ENCODE measurements at regions not wholly inside any gene's neighbourhood (a gene's known extent, or its start where the extent isn't known, plus 50 kb on each side); places are given as distances from the start of the nearest gene placed in this dataset.
"Not testable (repeated sequence)": the region's sequence is repeated elsewhere in the genome, so short reads cannot be mapped to it uniquely, and the experiment has no call there.

DNA sequence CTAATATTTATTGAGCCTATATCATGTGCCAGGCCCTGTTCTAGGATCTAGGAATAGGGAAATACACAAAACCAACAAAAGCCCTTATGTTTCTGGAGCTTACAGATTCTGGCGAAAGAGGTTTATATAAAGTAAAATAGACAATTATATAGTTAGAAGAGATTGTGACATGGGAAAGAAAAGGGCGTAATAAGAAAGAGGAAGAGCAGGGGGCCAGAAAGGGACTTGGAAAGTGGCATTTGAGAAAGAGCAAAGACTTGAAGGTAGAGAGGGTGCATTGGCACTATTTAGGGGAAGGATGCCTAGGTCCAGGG, 322.5 kb upstream of the FAM78B start:
- DNase-seq (ENCODE audit: low read depth in 3 of 3, low spot score in 1 of 3): no peak

DNA sequence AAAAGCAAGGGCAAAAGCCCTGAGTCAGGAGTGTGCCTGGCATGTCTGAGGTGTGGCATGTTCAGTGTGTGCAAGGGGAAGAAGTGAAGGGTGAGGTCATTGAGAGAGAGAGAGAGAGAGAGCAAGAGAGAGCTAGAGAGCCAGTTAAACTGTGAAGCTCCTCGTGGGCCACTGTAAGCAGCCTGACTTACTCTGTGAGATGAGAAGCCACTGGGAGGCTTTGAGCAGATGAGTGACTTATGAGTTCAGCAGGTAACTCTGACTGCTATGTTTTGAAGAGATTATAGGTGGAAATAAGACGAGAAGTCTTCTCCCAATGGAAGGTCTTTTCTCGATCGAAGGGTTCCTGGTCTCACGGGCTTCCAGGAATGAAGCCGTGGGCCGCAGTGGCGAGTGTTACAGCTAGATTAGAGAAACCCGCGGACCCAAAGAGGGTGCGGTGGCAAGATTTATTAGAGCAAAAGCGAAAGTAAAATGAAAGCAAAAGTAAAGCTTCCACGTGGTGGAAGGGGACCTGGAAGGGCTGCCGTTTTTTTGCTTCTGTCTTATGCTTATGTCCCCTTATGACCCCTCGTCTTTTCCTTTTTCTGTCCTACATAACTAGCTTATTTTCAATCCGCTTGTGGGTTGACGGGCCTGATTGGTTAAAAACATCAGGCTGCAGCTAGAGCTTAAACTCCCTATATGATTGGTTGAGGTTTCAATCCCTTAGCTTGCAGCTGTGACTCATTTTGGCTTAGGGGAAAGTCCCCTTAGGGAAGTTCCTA, 323.1 kb upstream of the FAM78B start:
- DNase-seq (ENCODE audit: low read depth in 3 of 3, low spot score in 1 of 3): peak; percentile 5 to 31 (median 15)

DNA sequence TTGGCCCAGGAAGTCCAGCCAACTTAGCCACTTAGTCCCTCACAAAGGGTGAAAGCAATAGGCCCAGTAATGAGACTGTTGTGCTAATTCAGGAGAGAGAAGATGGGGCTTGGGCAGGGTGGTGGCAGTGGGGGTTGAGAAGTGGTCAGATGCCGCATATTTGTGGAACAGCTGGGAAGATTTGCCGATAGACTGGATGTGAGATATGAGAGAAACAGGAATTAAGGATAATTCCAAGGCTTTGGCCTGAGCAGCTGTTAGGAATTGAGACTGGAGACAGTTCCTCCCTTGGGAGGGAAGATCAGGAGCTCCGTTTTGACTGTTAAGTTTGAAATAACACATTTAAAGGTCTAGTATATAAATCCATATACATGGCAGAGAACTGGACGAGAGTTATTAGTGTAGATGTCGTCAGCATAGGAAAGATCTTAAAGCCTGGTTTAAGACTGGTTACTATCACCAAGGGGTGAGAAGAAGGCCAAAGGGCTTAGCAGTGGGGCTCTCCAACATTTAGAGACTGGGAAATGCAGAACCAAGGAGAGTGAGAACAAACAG, 323.7 kb upstream of the FAM78B start:
- no peak for DNase-seq (ENCODE audit: low read depth in 3 of 3, low spot score in 1 of 3)

DNA sequence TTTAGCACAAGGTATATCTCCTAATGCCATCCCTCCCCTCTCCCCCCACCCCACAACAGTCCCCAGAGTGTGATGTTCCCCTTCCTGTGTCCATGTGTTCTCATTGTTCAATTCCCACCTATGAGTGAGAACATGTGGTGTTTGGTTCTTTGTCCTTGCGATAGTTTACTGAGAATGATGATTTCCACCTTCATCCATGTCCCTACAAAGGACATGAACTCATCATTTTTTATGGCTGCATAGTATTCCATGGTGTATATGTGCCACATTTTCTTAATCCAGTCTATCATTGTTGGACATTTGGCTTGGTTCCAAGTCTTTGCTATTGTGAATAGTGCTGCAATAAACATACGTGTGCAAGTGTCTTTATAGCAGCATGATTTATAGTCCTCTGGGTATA, 327.0 kb upstream of the FAM78B start:
- not testable (repeated sequence) for DNase-seq (ENCODE audit: low read depth in 3 of 3, low spot score in 1 of 3)

DNA sequence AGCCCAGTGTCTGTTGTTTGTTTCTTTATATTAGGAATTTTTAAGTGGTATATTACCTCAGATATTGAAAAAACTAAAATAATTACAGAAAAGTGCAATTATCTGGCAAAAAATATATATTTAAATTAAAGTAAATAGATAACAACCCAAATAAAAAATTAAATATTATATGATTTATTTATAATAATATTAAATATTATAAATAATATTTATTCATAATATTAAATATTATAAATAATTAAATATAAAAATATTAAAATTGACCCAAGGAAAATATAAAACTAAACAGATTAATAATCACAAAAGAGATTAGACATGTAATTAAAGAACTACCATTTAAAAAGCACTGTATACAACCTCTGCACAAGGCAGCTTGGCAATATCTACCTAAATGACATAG, 331.9 kb upstream of the POGK start:
- DNase-seq (ENCODE audit: low read depth in 3 of 3, low spot score in 1 of 3): no peak

DNA sequence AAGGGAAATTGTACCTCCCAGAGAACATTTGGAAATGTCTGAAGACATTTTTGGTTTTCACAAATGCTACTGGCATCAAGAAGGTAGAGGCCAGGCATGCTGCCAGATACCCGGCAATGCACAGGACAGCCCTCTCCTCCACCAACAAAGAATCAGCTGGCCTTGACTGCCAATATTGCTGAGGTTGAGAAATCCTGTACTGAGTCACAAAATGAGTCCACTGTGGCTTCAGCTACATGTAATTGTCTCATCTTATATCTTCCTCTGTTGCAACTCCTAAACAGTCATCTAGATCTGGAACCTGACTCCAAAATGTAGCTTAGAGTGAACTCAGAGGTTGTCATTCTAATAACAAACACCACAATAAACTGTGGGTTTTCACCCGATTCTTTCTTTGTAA, 327.5 kb upstream of the POGK start:
- no peak for DNase-seq (ENCODE audit: low read depth in 3 of 3, low spot score in 1 of 3)

DNA sequence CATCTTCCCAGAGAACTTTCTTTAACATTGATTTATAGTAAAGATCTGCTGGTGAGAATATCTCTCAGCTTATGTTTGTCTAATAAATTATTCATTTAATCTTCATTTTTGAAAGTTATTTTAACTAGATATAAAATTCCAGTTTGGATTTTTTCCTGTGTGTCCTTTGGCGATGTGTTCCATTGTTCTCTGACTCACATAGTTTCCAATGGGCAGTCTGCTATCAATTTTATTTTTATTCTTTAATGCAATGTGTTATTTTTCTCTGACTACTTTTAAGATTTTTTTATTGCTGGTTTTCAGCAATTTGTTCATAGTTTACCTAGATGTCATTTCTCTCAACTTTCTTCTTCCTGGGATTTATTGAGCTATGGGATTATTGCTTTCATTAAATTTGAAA, 325.2 kb upstream of the POGK start:
- DNase-seq (ENCODE audit: low read depth in 3 of 3, low spot score in 1 of 3): no peak

DNA sequence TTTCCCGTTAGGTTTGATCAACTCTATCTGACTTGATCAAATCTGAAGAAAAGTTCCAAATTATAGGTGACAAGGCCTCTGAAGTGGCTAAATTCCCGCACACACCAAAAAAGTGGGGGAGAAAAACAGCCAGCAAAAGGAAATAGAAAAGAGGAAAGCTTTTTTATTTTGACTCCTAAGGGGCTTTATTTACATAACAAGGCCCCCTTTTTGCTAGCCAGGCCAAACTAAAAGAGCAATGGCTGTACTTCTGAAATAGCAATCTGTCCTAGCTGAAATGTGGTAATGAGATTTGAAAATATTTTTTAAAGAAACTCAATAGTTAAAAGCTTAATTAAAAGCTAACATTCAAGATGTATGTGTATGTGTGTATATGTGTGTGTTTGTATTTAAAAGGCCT, 311.5 kb upstream of the POGK start:
- DNase-seq (ENCODE audit: low read depth in 3 of 3, low spot score in 1 of 3): no peak

DNA sequence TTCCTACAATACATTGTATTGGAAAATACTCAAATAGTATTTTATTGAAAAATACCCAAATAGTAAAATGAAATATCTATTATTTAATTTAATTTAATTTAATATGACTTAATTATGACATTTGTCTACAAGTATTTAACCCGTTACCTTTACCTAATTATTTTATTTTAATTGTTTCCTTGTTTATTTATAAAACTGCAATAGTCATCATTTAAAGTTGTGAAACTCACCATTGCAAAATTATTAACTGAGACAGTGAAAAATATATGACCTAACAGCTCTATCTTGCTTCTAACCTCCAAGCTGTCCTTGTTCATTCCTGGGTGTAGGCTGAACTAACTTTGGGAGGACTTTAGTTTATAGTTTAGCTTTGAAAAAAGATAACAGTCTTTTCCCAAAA, 300.6 kb upstream of the POGK start:
- no peak for DNase-seq (ENCODE audit: low read depth in 3 of 3, low spot score in 1 of 3)

DNA sequence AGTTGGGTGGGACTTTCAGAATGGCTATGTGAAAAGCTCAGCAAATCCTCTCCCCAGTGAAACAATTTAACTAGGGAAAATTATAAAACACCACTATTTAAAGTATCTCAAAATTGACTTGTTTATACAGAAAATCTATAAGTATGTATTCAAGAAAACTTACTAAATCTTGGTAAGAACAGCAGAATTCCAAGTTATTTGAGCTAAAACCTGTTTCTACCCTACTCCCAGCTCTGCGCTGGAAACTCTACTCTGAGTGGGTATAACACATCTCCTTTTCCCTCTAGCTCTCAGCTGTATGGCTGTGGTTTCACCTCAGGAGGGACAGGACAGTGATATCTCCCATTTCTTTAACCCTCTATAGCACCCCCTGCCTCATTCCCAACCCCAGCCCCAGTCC, 295.2 kb upstream of the POGK start:
- no peak for DNase-seq (ENCODE audit: low read depth in 3 of 3, low spot score in 1 of 3)

DNA sequence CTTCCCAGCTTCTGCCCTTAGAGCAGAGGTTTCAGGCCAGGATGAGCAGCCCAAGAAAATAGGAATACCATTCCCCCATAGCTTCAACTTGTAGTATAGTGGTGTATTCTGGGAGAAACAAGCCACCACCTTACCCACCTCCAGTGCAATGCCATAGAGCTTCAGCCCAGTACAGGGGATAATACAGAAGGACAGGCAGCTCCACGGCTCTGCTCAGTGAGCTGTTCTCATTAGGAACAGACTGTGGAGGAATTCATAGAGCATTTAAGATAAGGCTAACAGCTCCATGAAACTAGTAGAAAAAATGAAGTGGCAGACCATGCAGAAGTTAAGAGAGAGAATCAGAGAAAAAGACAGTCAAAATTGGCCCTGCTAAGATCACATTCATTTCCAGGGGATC, 294.7 kb upstream of the POGK start:
- DNase-seq (ENCODE audit: low read depth in 3 of 3, low spot score in 1 of 3): no peak

DNA sequence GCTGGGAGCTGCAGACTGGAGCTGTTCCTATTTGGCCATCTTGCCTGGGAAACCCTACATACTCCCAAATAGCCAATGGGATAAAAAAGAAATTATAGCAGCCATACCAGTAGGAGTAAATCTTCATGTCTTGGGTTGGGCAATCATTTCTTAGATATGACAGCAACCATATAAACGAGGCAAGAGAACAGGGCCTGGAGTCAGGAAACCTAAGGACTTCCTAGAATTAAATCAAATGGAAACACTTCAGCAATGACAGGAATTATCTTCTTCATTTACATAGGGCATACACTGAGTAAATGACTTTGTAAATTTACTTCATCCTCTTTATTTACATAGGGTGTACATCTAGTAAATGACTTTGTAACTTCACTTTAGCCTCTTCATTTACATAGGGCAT, 286.6 kb upstream of the POGK start:
- DNase-seq (ENCODE audit: low read depth in 3 of 3, low spot score in 1 of 3): no peak

DNA sequence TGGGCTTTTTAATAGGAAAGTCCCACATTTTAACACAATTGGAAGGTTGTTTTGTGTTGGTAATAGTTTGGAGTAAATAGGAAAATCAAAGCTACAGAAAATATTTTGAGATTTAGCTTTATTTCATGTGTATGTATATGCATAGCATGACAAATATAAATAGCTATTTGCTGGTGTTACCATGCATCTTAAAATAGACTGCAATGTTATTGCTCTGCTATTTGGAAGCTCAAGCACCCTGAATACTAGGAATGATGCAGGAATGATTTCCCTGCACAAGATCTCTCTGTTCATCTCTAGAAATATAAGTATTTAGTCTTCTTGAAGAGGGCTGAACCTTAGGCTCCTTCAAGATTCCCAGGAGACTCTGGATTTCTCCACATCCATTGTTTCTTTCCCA, 268.3 kb upstream of the POGK start:
- no peak for DNase-seq (ENCODE audit: low read depth in 3 of 3, low spot score in 1 of 3)

DNA sequence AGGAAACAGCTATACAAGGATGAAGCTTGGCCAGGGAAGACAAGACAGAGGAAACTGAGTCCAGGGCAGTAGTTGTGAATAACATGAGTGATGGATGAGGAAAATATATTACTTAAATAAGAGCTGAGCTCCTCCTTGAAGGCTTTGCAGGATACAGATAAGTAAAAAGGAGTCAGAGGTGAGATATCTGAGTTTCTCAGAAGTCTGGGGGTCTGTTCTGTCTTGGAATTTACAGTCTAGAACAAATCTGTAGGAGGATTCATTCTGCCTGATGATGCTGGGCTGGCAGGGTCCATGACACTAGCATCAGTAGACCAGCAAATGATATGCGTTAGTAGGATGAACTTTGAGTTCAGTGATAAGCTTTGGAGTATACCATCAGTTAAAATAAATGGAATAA, 266.1 kb upstream of the POGK start:
- DNase-seq (ENCODE audit: low read depth in 3 of 3, low spot score in 1 of 3): no peak

DNA sequence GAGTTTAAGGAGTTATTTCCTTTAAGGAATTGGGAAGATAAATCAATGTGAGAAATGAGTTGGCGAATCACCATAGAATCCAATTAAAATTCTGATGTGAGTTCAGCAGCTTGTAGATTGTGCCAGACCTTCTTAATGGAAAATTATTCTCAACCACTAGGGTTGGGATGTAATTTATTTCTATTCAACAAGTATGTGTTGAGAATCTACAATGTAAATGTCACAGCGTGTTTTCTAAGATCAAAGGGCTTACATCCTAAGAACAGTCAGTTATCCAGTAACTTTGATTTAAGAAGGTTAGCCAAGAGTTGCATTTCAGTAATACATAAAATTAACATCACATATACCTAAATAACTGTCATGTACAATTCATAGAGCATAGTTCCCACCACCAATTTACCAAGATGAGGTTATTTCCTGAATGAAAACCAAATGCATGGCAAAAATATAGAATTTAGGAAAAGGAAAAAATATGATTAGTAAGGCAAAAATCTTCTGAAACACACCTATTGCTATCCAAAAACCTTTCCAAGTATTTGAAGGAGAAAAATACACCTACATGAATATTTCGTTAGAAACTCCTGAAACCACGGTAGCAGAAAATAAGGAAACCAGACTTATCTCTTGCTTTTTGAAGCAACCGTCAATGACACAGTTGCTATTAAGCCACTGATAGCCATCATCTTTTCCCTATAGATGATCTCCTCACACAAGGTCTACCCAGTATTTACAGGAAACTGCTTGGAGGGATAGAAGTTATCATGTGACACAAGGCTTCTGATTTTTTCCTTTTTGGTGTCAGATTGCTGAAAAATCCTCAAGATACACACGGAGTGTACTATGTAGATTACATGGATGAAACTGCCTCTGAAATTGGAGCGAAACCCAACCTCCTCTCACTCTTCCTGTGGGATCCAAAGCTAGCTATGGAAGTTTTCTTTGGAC, 259.4 kb upstream of the POGK start:
- no peak for DNase-seq (ENCODE audit: low read depth in 3 of 3, low spot score in 1 of 3)

DNA sequence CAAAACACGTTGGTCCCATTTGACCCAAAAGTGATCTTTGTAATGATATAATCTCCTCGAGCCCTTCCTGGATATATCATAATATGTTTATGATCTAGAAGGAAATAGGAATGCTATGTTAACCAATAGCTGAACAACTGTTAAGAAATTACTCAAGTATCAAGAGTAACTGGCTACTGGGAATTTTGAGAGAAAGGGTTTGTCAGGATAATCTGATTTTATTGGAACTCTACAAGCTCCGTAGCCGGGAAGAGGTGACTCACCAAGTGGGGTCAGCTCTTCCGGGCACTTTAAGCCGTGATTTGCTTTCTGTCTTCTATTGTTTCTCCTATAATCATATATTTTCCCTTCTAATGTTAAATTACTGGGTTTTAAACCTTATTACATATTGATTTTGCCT, 250.5 kb upstream of the POGK start:
- DNase-seq (ENCODE audit: low read depth in 3 of 3, low spot score in 1 of 3): no peak

DNA sequence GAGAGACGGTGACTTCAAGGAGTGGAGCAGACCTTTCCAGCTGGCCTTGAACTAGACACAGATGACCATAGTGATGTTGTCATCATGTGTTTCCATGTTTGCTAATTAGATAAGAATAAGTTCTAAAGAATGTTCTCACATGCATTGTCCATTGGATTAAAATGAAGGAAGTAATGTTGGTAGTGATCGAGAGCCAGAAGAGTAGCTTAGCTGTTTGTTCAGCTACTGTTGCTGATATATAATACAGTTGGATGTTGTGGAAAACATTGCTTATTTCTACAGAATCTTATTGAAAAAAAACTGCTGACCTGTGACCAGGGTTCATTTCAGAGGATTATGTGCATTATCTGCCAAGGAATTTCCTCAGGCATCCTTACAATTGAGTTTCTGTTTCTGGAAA, 249.1 kb upstream of the POGK start:
- no peak for DNase-seq (ENCODE audit: low read depth in 3 of 3, low spot score in 1 of 3)

DNA sequence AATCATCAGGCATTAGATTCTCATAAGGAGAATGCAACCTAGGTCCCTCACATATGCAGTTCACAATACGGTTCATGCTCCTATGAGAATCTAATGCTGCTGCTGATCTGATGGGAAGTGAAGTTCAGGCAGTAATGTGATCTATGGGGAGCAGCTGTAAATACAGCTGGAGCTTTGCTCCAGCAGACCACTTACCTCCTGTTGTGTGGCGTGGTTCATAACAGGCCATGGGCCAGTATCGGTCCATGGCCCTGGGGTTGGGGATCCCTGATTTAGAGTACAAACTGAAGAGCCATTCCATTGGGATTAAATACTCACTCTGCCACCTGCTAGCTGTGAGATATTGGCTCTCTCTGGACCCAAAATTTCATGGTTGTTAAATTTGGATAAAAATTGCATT, 244.6 kb upstream of the POGK start:
- no peak for DNase-seq (ENCODE audit: low read depth in 3 of 3, low spot score in 1 of 3)

DNA sequence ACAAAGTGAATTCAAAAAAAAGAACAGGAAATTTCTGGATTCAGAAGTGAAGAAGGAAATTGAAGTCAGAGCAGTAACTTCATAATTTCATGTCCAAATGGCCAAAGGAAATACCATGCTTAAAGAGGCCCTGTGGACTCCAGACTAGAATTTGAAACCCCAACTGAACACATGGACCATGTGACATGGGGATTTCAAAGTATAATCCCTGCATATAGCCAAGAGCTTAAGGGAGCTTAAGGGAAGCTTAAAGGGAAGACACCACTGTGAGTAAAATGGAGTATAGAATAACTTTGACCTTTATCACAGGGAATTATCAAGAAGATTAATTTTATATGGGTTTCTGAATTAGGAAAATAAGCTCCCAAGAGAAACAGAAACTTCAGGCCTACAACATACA, 241.8 kb upstream of the POGK start:
- no peak for DNase-seq (ENCODE audit: low read depth in 3 of 3, low spot score in 1 of 3)

DNA sequence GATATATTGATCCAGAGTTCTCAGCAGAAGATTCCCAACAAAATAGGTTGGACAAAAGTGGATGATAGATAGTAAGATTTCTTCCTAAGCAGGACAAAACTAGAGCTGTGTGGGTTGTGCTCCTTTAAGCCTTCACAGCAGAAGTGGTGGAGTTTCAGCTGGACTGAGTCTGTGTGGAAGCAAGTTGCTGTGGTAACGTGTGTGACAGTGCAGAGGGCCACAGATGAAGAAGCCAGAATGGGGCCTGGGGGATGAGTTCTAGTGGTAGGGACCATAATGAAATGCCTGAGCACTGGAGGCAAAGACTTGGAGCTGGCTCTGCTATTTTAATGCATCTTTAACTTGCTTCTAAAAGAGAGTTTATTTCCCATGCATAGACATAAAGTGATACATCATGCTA, 238.7 kb upstream of the POGK start:
- no peak for DNase-seq (ENCODE audit: low read depth in 3 of 3, low spot score in 1 of 3)

DNA sequence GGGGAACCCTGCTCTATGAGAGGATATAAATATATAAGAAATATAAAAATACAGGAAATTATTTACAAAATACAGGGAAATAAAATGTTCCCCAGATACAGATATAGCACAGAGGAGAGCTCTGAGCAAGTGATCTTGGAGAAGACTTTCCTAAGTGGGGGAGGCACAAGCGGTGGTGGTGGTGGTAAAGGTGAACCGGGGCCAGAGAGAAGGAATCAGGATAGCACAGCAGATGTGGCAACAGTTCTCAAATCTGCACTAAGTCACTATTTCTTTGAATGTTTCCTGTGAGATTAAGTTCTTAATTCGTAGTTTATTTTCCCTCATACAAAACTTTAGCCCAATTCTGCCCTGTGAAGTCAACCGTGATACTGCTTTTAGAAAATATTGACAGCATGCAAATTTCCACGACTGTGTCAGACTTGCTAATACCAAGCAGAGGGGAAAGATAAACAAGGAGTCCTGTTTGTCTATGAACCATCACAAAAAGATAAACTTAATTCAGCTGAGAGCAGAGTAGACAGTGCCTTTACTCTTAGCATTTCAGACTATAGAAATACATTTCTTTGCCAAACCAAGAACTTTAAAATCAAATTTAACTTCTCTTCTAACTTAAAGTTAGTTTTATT, 237.5 kb upstream of the POGK start:
- no peak for DNase-seq (ENCODE audit: low read depth in 3 of 3, low spot score in 1 of 3)

DNA sequence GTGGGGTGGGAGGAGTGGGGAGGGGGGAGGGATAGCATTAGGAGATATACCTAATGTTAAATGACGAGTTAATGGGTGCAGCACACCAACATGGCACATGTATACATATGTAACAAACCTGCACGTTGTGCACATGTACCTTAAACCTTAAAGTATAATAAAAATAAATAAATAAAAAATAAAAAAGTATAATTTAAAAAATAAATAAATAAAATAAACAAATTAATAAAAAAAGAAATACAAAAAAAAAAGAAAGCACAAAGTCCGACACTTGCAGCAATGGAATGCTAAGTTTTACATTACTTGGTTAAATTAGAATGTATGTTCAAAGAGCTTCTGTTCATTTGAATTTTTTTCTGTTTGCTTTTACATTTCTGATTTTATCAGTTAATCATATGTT, 236.5 kb upstream of the POGK start:
- DNase-seq (ENCODE audit: low read depth in 3 of 3, low spot score in 1 of 3): not testable (repeated sequence)

Measured in stimulated activated CD4-positive, alpha-beta T cell treated with anti-CD3 and anti-CD28 coated beads, TNF-alpha, amount 100 ng/mL, for 1 hour (primary cell).